ENCODE measurements at regions not wholly inside any gene's neighbourhood (a gene's known extent, or its start where the extent isn't known, plus 50 kb on each side); places are given as distances from the start of the nearest gene placed in this dataset.

DNA sequence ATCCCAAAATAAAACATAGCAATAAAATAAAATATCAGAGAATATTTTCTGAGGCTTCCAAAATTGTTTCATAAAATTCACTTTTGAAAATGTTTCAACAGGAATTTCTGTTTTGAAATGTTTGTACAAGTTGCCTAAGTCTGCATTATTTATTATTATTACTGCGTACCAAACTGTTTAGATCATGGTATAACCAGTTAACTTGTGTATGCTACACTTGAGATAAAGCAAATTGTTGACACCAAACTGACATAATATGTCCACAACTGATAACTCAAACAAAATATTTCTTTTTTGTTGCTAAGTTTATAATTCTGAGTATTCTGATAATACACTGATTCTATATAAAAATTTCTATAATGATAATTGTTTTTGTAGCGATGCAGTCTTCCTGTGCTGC is 531.8 kb upstream of the EYS start:
- TF ChIP-seq, protein P1, sequence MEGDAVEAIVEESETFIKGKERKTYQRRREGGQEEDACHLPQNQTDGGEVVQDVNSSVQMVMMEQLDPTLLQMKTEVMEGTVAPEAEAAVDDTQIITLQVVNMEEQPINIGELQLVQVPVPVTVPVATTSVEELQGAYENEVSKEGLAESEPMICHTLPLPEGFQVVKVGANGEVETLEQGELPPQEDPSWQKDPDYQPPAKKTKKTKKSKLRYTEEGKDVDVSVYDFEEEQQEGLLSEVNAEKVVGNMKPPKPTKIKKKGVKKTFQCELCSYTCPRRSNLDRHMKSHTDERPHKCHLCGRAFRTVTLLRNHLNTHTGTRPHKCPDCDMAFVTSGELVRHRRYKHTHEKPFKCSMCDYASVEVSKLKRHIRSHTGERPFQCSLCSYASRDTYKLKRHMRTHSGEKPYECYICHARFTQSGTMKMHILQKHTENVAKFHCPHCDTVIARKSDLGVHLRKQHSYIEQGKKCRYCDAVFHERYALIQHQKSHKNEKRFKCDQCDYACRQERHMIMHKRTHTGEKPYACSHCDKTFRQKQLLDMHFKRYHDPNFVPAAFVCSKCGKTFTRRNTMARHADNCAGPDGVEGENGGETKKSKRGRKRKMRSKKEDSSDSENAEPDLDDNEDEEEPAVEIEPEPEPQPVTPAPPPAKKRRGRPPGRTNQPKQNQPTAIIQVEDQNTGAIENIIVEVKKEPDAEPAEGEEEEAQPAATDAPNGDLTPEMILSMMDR (IDR thresholded peaks at IDR 0.05; ENCODE audit: borderline replicate concordance, extremely low read depth, low read length, poor library complexity, severe bottlenecking) = no peak
- no peak for TF ChIP-seq EZH2 (IDR thresholded peaks at IDR 0.05; ENCODE audit: borderline replicate concordance, low read depth, low read length, severe bottlenecking)
